Astrocyte (in vitro differentiated cells and primary cell): ENCODE measurements at regions not wholly inside any gene's neighbourhood (a gene's known extent, or its start where the extent isn't known, plus 50 kb on each side); places are given as distances from the start of the nearest gene placed in this dataset.

Experiments
- DNase-seq: peaks from one replicate; pipeline ENCODE4 v3.0.0-alpha.2; 2010; ENCODE audit warnings: low read depth
- FAIRE-seq: peaks from 2 replicates; lab custom pipeline; 2011; peaks lifted over from hg19 to GRCh38; lab: Jason Lieb, UNC
- H2AFZ ChIP-seq: 2 replicates; pipeline ENCODE4 v1.6.0; 2012; ENCODE audit warnings: low read depth, low read length, inconsistent platforms
- H3K27ac ChIP-seq: 2 replicates; pipeline ENCODE4 v1.5.1; 2011; ENCODE audit warnings: low read depth, low read length, inconsistent platforms
- H3K27me3 ChIP-seq: 2 replicates; pipeline ENCODE4 v1.6.0; 2011; ENCODE audit warnings: low read length, inconsistent platforms; ENCODE audit not compliant: insufficient read depth
- H3K36me3 ChIP-seq: 2 replicates; pipeline ENCODE4 v1.5.1; 2011; ENCODE audit warnings: low read length, inconsistent platforms; ENCODE audit not compliant: insufficient read depth
- H3K4me1 ChIP-seq: 2 replicates; pipeline ENCODE4 v1.5.1; 2011; ENCODE audit warnings: low read length, inconsistent platforms; ENCODE audit not compliant: insufficient read depth
- H3K4me2 ChIP-seq: 2 replicates; pipeline ENCODE4 v1.6.0; 2012; ENCODE audit warnings: low read length, inconsistent platforms
- H3K4me3 ChIP-seq: 2 replicates; pipeline ENCODE4 v1.5.1; 2011; ENCODE audit warnings: low read depth, mild to moderate bottlenecking, low read length, inconsistent platforms; ENCODE audit not compliant: insufficient read depth
- H3K79me2 ChIP-seq: 2 replicates; pipeline ENCODE4 v1.6.0; 2012; ENCODE audit warnings: mild to moderate bottlenecking, low read length, inconsistent platforms; ENCODE audit not compliant: insufficient read depth
- H3K9ac ChIP-seq: 2 replicates; pipeline ENCODE4 v1.6.0; 2012; ENCODE audit warnings: mild to moderate bottlenecking, low read length, inconsistent platforms
- H3K9me3 ChIP-seq: 2 replicates; pipeline ENCODE4 v1.5.1; 2012; ENCODE audit warnings: low read depth, mild to moderate bottlenecking, low read length, inconsistent platforms; ENCODE audit not compliant: insufficient read depth
- H4K20me1 ChIP-seq: 2 replicates; pipeline ENCODE4 v1.6.0; 2012; ENCODE audit warnings: low read length, inconsistent platforms; ENCODE audit not compliant: insufficient read depth
- H3K27ac Mint-ChIP-seq: one replicate; pipeline ENCODE4 v1.8.0; 2021; ENCODE audit warnings: mild to moderate bottlenecking, mixed read lengths; ENCODE audit not compliant: unreplicated experiment
- H3K27me3 Mint-ChIP-seq: one replicate; pipeline ENCODE4 v1.8.0; 2021; ENCODE audit warnings: low read depth, mixed read lengths; ENCODE audit not compliant: unreplicated experiment
- H3K36me3 Mint-ChIP-seq: one replicate; pipeline ENCODE4 v1.8.0; 2021; ENCODE audit warnings: low read depth, mixed read lengths; ENCODE audit not compliant: unreplicated experiment
- H3K4me1 Mint-ChIP-seq: one replicate; pipeline ENCODE4 v1.8.0; 2021; ENCODE audit warnings: low read depth, mixed read lengths; ENCODE audit not compliant: unreplicated experiment
- H3K4me3 Mint-ChIP-seq: one replicate; pipeline ENCODE4 v1.8.0; 2021; ENCODE audit warnings: mild to moderate bottlenecking, moderate library complexity, mixed read lengths; ENCODE audit not compliant: unreplicated experiment
- H3K9me3 Mint-ChIP-seq: one replicate; pipeline ENCODE4 v1.8.0; 2021; ENCODE audit warnings: mild to moderate bottlenecking, mixed read lengths; ENCODE audit not compliant: unreplicated experiment
- EZH2 ChIP-seq: IDR thresholded peaks from 2 replicates; pipeline ENCODE4 v1.6.1; 2012; ENCODE audit warnings: mild to moderate bottlenecking, low read length, inconsistent platforms; ENCODE audit not compliant: insufficient read depth
- TF ChIP-seq, protein P1 (sequence below): IDR thresholded peaks from 2 replicates; pipeline ENCODE4 v1.5.1; 2011; ENCODE audit warnings: low read depth, mild to moderate bottlenecking, inconsistent platforms, low read length, moderate library complexity; ENCODE audit not compliant: insufficient read depth

DNA sequence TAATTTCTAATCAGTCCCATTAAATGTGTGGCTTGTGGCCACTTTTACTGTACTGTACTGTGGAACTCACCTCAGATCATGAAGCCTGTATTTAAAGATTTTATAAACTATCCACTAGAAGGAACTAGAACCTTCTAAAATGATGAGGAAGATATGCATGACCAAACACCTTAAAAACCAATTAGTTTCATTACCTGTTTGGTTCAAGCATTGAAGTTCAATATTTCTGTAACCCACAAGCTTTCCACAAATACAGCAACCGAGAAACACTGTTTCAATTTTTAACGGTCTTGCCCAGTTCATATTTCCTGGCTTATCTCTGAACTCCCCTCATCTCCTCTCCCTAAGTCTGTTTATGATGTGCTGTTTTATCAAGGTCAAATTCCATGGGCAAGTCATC, 264.3 kb upstream of the PLD5 start:
- Mint-ChIP-seq H3K27me3 (no peaks in the 10 kb centered on the region), H3K4me3 (no peak overlapping the region), H3K27ac (no peak overlapping the region), H3K4me1 (peaks cover 42% of the 10 kb centered on the region), H3K9me3 (peaks cover 12% of the 10 kb centered on the region), H3K36me3 (peaks cover 3% of the 10 kb centered on the region)
- H3K9me3 ChIP-seq, result no peaks in the 10 kb centered on the region
- no peaks in the 10 kb centered on the region for H4K20me1 ChIP-seq
- no peak overlapping the region for H3K27ac ChIP-seq
- no peak for FAIRE-seq
- no peak overlapping the region for H3K4me3 ChIP-seq
- no peaks in the 10 kb centered on the region for H3K4me1 ChIP-seq
- H2AFZ ChIP-seq, result no peak overlapping the region
- no peak for DNase-seq
- no peaks in the 10 kb centered on the region for H3K36me3 ChIP-seq
- TF ChIP-seq, protein P1, sequence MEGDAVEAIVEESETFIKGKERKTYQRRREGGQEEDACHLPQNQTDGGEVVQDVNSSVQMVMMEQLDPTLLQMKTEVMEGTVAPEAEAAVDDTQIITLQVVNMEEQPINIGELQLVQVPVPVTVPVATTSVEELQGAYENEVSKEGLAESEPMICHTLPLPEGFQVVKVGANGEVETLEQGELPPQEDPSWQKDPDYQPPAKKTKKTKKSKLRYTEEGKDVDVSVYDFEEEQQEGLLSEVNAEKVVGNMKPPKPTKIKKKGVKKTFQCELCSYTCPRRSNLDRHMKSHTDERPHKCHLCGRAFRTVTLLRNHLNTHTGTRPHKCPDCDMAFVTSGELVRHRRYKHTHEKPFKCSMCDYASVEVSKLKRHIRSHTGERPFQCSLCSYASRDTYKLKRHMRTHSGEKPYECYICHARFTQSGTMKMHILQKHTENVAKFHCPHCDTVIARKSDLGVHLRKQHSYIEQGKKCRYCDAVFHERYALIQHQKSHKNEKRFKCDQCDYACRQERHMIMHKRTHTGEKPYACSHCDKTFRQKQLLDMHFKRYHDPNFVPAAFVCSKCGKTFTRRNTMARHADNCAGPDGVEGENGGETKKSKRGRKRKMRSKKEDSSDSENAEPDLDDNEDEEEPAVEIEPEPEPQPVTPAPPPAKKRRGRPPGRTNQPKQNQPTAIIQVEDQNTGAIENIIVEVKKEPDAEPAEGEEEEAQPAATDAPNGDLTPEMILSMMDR, result no peak
- TF ChIP-seq EZH2, result no peak
- H3K9ac ChIP-seq, result no peak overlapping the region
- H3K79me2 ChIP-seq, result no peaks in the 10 kb centered on the region
- H3K27me3 ChIP-seq, result no peaks in the 10 kb centered on the region
- no peak overlapping the region for H3K4me2 ChIP-seq

DNA sequence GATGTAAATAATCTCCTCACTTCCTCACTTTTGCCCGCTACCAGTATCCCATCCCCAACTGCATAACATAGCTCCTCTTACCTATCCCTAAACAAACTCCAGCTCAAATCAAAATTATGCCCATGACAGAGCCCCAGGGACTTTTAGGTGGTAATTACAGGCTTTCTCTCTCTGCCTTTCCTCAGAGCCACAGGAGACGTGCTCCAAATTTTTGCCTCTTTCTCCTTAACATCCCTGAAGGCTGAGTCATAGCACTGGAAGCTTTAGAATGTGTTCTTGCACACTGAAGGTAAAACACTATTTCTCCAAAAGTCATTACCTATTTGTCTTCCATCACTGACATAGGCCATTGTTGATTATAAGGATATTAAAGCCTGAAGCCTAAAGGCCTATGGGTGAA, 263.5 kb upstream of the PLD5 start:
- no peak overlapping the region for H3K9ac ChIP-seq
- H3K9me3 ChIP-seq, result no peaks in the 10 kb centered on the region
- H3K4me1 Mint-ChIP-seq, result peaks cover 42% of the 10 kb centered on the region
- H3K36me3 Mint-ChIP-seq, result peaks cover 3% of the 10 kb centered on the region
- H3K9me3 Mint-ChIP-seq, result peaks cover 12% of the 10 kb centered on the region
- H3K4me2 ChIP-seq, result no peak overlapping the region
- no peaks in the 10 kb centered on the region for H3K27me3 ChIP-seq
- no peak overlapping the region for H3K27ac ChIP-seq
- no peaks in the 10 kb centered on the region for H3K79me2 ChIP-seq
- no peaks in the 10 kb centered on the region for H3K4me1 ChIP-seq
- H4K20me1 ChIP-seq, result no peaks in the 10 kb centered on the region
- no peak for TF ChIP-seq EZH2
- TF ChIP-seq, protein P1, result no peak
- H3K36me3 ChIP-seq, result no peaks in the 10 kb centered on the region
- no peak overlapping the region for H3K4me3 ChIP-seq
- no peak overlapping the region for H3K4me3 Mint-ChIP-seq
- peak overlapping the region; percentile 48 for H3K27ac Mint-ChIP-seq
- DNase-seq, result peak; percentile 22
- H3K27me3 Mint-ChIP-seq, result no peaks in the 10 kb centered on the region
- no peak for FAIRE-seq
- H2AFZ ChIP-seq, result no peak overlapping the region

DNA sequence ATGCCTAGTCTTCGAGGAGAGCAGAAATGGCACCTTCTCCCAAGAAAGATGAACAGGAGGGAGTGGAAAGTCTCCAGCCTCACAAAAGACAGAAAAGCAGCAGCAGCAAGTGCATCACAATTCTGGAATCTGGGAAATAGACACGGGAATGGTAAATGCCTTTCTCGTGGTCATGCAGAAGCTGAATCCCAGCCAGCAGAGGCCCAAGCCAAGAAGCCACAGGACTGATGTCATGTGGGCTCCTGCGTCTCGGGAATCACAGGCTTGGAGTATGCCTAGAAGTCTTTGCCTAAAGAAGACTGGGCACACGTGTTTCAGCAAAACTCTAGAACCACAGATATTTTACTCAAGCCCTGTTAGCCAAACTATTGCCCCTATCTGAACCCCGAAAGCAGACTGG, 260.3 kb upstream of the PLD5 start:
- Mint-ChIP-seq H3K4me1 (peaks cover 39% of the 10 kb centered on the region), H3K27me3 (no peaks in the 10 kb centered on the region), H3K4me3 (no peak overlapping the region), H3K36me3 (no peaks in the 10 kb centered on the region), H3K9me3 (peaks cover 2% of the 10 kb centered on the region), H3K27ac (peak overlapping the region; percentile 73)
- FAIRE-seq (no peak), DNase-seq (peak; percentile 63)
- Histone ChIP-seq H3K36me3 (no peaks in the 10 kb centered on the region), H3K9me3 (no peaks in the 10 kb centered on the region), H4K20me1 (no peaks in the 10 kb centered on the region), H3K79me2 (no peaks in the 10 kb centered on the region), H3K27me3 (no peaks in the 10 kb centered on the region), H3K4me2 (no peak overlapping the region), H3K9ac (no peak overlapping the region), H3K27ac (no peak overlapping the region), H3K4me3 (no peak overlapping the region), H2AFZ (no peak overlapping the region), H3K4me1 (no peaks in the 10 kb centered on the region)
- no peak for TF ChIP-seq EZH2
- TF ChIP-seq, protein P1, result no peak
